ENCODE measurements at regions not wholly inside any gene's neighbourhood (a gene's known extent, or its start where the extent isn't known, plus 50 kb on each side); places are given as distances from the start of the nearest gene placed in this dataset.

DNA sequence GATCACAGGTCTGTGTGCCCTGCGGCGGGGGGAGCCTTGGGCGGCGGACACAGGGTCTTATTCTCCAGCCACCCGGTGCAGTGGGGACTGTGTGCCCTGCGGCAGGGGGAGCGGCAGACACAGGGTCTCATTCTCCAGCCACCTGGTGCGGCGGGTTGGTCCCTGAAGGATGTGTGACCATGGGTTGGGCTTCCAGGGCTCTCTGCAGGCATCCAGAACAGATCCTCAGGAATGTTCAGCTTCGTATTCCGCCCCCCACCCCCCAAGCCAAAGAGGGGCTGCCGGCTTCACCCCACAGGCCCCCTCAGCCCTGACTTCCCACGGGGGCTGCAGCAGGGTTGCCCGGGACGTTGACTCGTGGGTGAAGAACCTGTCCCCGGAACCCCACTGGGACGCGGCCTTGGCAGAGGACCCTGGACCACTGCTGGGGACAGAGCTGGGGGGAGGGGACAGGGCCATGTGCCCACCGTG, 154.5 kb upstream of the PPP2R2D start:
- TF ChIP-seq, protein P1, sequence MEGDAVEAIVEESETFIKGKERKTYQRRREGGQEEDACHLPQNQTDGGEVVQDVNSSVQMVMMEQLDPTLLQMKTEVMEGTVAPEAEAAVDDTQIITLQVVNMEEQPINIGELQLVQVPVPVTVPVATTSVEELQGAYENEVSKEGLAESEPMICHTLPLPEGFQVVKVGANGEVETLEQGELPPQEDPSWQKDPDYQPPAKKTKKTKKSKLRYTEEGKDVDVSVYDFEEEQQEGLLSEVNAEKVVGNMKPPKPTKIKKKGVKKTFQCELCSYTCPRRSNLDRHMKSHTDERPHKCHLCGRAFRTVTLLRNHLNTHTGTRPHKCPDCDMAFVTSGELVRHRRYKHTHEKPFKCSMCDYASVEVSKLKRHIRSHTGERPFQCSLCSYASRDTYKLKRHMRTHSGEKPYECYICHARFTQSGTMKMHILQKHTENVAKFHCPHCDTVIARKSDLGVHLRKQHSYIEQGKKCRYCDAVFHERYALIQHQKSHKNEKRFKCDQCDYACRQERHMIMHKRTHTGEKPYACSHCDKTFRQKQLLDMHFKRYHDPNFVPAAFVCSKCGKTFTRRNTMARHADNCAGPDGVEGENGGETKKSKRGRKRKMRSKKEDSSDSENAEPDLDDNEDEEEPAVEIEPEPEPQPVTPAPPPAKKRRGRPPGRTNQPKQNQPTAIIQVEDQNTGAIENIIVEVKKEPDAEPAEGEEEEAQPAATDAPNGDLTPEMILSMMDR (IDR thresholded peaks at IDR 0.05; ENCODE audit: low read depth, low read length): no peak
- TF ChIP-seq MAX (IDR thresholded peaks at IDR 0.05; ENCODE audit: low read depth, low read length): no peak

Measured in NB4 (cell line).